ENCODE measurements at regions not wholly inside any gene's neighbourhood (a gene's known extent, or its start where the extent isn't known, plus 50 kb on each side); places are given as distances from the start of the nearest gene placed in this dataset. TPM values are rescaled to one million over a fixed set of nuclear protein-coding genes. Genes with fewer than 3 reads are reported as not detected.

GRCh38 chrY:10200065-10200464, 672.4 kb downstream of the TSPY10 start:
- FAIRE-seq (peak; percentile 100), DNase-seq (ENCODE audit: low read depth, low spot score) (no peak)
- dilution Hi-C loops (cut with MboI; ENCODE audit: extremely low pct_ligation_motif_present, low sequenced_read_pairs) (no loop called here), intact Hi-C loops (cut with micrococcal nuclease) (no loop called here)
- no peak overlapping the region for H3K4me3 ChIP-seq (replicated peaks in 1 of 3; ENCODE audit: insufficient read depth in 1 of 3, low read depth in 1 of 3, low read length in 3 of 3)
- H4K20me1 ChIP-seq (replicated peaks; ENCODE audit: control insufficient read depth, extremely low read depth, insufficient read depth, low read length) = no peaks in the 10 kb centered on the region
- no peak overlapping the region for H3K4me2 ChIP-seq (ENCODE audit: insufficient read depth, low read length)
- no peaks in the 10 kb centered on the region for H3K4me1 ChIP-seq (ENCODE audit: control insufficient read depth, extremely low read depth, insufficient read depth, low read length)
- no peaks in the 10 kb centered on the region for H3K27me3 ChIP-seq (ENCODE audit: control insufficient read depth in 2 of 2, insufficient read depth in 2 of 2, low read length in 2 of 2)
- H3K27ac ChIP-seq (ENCODE audit: insufficient read depth, low read depth, low read length) = no peak overlapping the region
- no peaks in the 10 kb centered on the region for H3K9me3 ChIP-seq (replicated peaks; ENCODE audit: control insufficient read depth, insufficient read depth, low read length)
- no peaks in the 10 kb centered on the region for H3K79me2 ChIP-seq (ENCODE audit: control insufficient read depth, insufficient read depth, low read length)
- BruUV-seq (replicated peaks) = no TSS peak
- no peaks in the 10 kb centered on the region for H3K36me3 ChIP-seq (ENCODE audit: control insufficient read depth in 2 of 2, extremely low read depth in 1 of 2, insufficient read depth in 2 of 2, low read length in 2 of 2)
- H2AFZ ChIP-seq (ENCODE audit: low read depth, low read length) = no peak overlapping the region
- no peak overlapping the region for H3K9ac ChIP-seq (replicated peaks; ENCODE audit: extremely low read depth, insufficient read depth, low read length)
- ChIA-PET CTCF (no interaction called here), POLR2A (no interaction called here)
- no peaks in the 10 kb centered on the region for H3K9me1 ChIP-seq (replicated peaks; ENCODE audit: control insufficient read depth, extremely low read depth, insufficient read depth, low read length)
- TF ChIP-seq FOS (IDR thresholded peaks at IDR 0.05; ENCODE audit: borderline replicate concordance, insufficient read depth, low read length) (no peak), EZH2 (IDR thresholded peaks at IDR 0.05; ENCODE audit: borderline replicate concordance, low read depth, low read length, severe bottlenecking) (no peak), MAX (IDR thresholded peaks at IDR 0.05; ENCODE audit: insufficient read depth, insufficient read length) (no peak), MYC (IDR thresholded peaks at IDR 0.05; ENCODE audit: low read depth, low read length) (no peak), POLR2AphosphoS5 (IDR thresholded peaks at IDR 0.05; ENCODE audit: insufficient read depth, low read depth, low read length) (no peak), POLR2A (IDR thresholded peaks at IDR 0.05; ENCODE audit: low read depth, low read length) (no peak), CTCF (IDR thresholded peaks at IDR 0.05; ENCODE audit: extremely low read depth in 1 of 2, insufficient read depth in 1 of 2, low read depth in 1 of 2, low read length in 2 of 2) (no peak), JUN (IDR thresholded peaks at IDR 0.05; ENCODE audit: borderline replicate concordance, insufficient read depth, insufficient read length, low read depth) (no peak), GATA2 (IDR thresholded peaks at IDR 0.05; ENCODE audit: insufficient read depth, insufficient read length, low read depth, low read length) (no peak)

Small RNA genes in the stretch of these regions (small RNA-seq; reads per million reads assigned to genes)
- not detected for gene RNA5-8SP6 (ENCODE audit: insufficient read depth, insufficient read length, low read depth, low replicate concordance)

Data from endothelial cell of umbilical vein (primary cell).